CD8-positive, alpha-beta memory T cell (primary cell): ENCODE measurements at regions not wholly inside any gene's neighbourhood (a gene's known extent, or its start where the extent isn't known, plus 50 kb on each side); places are given as distances from the start of the nearest gene placed in this dataset.

ENCODE experiments used
- CTCF ChIA-PET: fragments of 350-600 bp; sonication (Branson Sonifier 250); formaldehyde crosslinking; loops from one replicate; lab custom pipeline; 2021; ENCODE audit warnings: antibody characterized with exemption; lab: Charles Lee
- POLR2A ChIA-PET: fragments of 350-600 bp; sonication (Branson Sonifier 250); formaldehyde crosslinking; loops from one replicate; lab custom pipeline; 2021; ENCODE audit warnings: antibody characterized with exemption; lab: Charles Lee
- DNase-seq, 5 donors: peaks; one replicate each; pipeline versions ENCODE4 v3.0.0 to v3.0.0-alpha.2; 2020 to 2022; ENCODE audit warnings: mixed read lengths in 1 of 5
- H3K27ac ChIP-seq: one replicate; pipeline ENCODE4 v1.7.0; 2013; ENCODE audit warnings: low read depth, mild to moderate bottlenecking, low read length, moderate library complexity
- H3K27me3 ChIP-seq: 2 replicates; pipeline ENCODE4 v1.7.0; 2013; ENCODE audit warnings: low read length, mild to moderate bottlenecking; ENCODE audit not compliant: insufficient read depth, poor library complexity, severe bottlenecking
- H3K36me3 ChIP-seq: 2 replicates; pipeline ENCODE4 v1.7.0; 2013; ENCODE audit warnings: mild to moderate bottlenecking, low read length, moderate library complexity; ENCODE audit not compliant: insufficient read depth
- H3K4me1 ChIP-seq: 2 replicates; pipeline ENCODE4 v1.7.0; 2013; ENCODE audit warnings: mild to moderate bottlenecking, low read length, moderate library complexity; ENCODE audit not compliant: insufficient read depth
- H3K4me3 ChIP-seq: 2 replicates; pipeline ENCODE4 v1.7.0; 2013; ENCODE audit warnings: mild to moderate bottlenecking, low read length
- H3K9me3 ChIP-seq: 2 replicates; pipeline ENCODE4 v1.7.0; 2013; ENCODE audit warnings: mild to moderate bottlenecking, low read length
- H3K27ac Mint-ChIP-seq, 8 donors: one replicate each; pipeline ENCODE4 v1.8.0; 2020 to 2021; ENCODE audit warnings: mixed read lengths in 8 of 8, mild to moderate bottlenecking in 6 of 8, inconsistent platforms in 3 of 8, moderate library complexity in 3 of 8
- H3K27me3 Mint-ChIP-seq, 2 donors: one replicate each; pipeline ENCODE4 v1.8.0; 2020 to 2021; ENCODE audit warnings: mixed read lengths in 2 of 2, mild to moderate bottlenecking in 1 of 2, moderate library complexity in 1 of 2
- H3K36me3 Mint-ChIP-seq, 3 donors: one replicate each; pipeline ENCODE4 v1.8.0; 2020 to 2021; ENCODE audit warnings: mixed read lengths in 3 of 3, inconsistent platforms in 1 of 3, mild to moderate bottlenecking in 1 of 3
- H3K4me1 Mint-ChIP-seq, 3 donors: one replicate each; pipeline ENCODE4 v1.8.0; 2020 to 2021; ENCODE audit warnings: mixed read lengths in 3 of 3, inconsistent platforms in 1 of 3, mild to moderate bottlenecking in 1 of 3
- H3K4me3 Mint-ChIP-seq, 7 donors: one replicate each; pipeline ENCODE4 v1.8.0; 2020 to 2021; ENCODE audit warnings: mixed read lengths in 7 of 7, mild to moderate bottlenecking in 6 of 7, moderate library complexity in 4 of 7, inconsistent platforms in 2 of 7
- H3K9me3 Mint-ChIP-seq, 5 donors: one replicate each; pipeline ENCODE4 v1.8.0; 2020 to 2022; ENCODE audit warnings: mixed read lengths in 5 of 5, mild to moderate bottlenecking in 3 of 5, moderate library complexity in 2 of 5, inconsistent platforms in 1 of 5

DNA sequence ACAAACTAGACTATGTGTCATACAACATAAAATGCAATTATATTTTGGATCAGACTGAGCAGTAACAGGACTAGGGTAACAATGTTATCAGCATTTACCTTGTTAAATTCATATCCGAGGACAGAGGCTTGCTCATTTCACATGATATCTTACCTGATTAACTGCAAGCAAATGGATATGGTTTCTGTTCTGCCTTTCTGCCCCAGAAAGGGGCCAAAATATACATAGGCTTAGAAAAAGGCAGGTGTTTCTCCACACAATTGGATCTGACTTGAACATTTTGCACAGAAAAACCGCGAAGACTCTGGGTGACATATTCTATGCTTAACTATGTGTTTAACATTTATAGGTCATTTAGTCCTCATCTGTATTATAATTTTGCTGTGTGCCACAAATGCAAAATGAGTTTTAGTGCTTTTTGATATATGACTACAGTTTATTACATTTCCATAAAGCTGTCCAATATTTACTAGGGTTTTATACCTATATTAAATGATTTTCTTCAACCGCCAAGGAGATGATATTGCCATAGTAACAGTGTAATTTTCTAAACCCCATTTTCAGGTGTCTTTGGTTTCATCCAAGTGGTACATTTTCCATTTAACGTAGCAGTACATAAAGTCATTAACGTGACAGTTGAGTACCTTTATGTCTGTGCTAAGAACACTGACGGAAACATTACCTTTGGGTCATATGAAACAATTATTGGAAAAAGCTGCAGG lies 249.3 kb upstream of the KRR1 start:
- H3K27me3 ChIP-seq = no peaks in the 10 kb centered on the region
- Mint-ChIP-seq H3K4me3 (no peak overlapping the region), H3K4me1 (peaks cover 0 to 3% (median 0%) of the 10 kb centered on the region in 3 donors), H3K27ac (no peak overlapping the region), H3K9me3 (no peaks in the 10 kb centered on the region), H3K27me3 (peaks cover 0 to 1% of the 10 kb centered on the region in 2 donors), H3K36me3 (no peaks in the 10 kb centered on the region)
- ChIA-PET POLR2A (no interaction called here), CTCF (no interaction called here)
- H3K9me3 ChIP-seq = no peaks in the 10 kb centered on the region
- no peak overlapping the region for H3K4me3 ChIP-seq
- no peak overlapping the region for H3K27ac ChIP-seq
- no peaks in the 10 kb centered on the region for H3K36me3 ChIP-seq
- no peak for DNase-seq
- H3K4me1 ChIP-seq = no peaks in the 10 kb centered on the region

DNA sequence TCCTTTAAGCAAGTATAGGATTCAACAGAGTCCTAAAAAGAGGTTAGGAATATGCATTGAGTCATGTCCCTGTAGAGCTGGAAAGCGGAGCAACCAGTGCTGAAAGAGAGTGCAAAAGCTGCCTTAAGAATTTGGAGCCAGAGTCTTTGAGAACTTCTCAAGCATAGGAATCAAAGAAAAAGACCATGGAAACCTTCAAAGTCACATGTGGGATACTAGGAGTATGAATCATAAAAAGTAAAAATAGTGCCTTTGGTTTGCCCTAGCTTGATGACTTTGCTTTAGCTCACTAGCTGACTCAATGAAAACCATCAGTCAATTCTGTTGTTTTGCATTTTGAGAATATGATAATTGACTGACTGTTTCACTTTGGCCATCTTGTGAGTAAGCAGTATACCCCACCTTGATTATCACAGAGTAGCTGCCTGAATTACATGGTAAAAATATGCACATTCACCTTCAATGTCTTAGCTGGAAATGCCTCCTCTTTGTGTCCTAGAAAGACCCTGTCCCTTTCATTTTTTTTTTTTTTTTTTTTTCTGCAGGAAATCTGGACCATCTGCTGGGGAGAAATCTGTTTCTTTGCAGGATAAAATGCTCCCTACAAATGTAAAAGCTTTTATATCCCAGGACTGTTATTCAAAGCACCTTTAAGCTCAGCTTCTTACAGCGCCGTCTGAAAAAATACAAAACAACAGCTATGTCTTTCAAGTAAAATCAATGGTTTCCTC lies 248.6 kb upstream of the KRR1 start:
- H3K4me1 ChIP-seq = no peaks in the 10 kb centered on the region
- Mint-ChIP-seq H3K4me1 (peaks cover 4 to 8% (median 5%) of the 10 kb centered on the region in 3 donors), H3K9me3 (no peaks in the 10 kb centered on the region), H3K4me3 (no peak overlapping the region), H3K36me3 (no peaks in the 10 kb centered on the region), H3K27ac (no peak overlapping the region), H3K27me3 (peaks cover 0 to 1% of the 10 kb centered on the region in 2 donors)
- DNase-seq = no peak
- no peaks in the 10 kb centered on the region for H3K27me3 ChIP-seq
- POLR2A ChIA-PET = no interaction called here
- no peak overlapping the region for H3K27ac ChIP-seq
- H3K36me3 ChIP-seq = no peaks in the 10 kb centered on the region
- CTCF ChIA-PET = no interaction called here
- H3K4me3 ChIP-seq = no peak overlapping the region
- H3K9me3 ChIP-seq = no peaks in the 10 kb centered on the region

DNA sequence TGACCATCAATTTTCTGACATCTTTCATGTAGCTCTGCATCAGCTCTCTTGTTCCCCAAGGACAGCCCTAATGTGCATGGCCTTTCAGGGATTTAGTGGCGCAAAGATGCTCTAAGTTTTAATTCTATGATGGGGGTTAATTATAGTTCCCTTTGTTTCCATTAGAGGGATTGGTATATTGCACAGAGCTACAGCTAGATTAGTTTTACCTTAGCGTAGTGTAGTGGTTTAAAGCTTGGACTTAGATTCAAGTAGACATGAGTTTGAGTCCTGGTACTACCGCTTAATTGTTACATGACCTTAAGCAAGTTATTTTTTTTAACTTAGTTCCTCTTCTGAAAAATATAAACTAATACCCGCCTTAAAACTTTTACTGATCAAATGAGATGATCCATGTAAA lies 247.8 kb upstream of the KRR1 start:
- no peak for DNase-seq
- Mint-ChIP-seq H3K4me1 (peaks cover 11 to 16% (median 13%) of the 10 kb centered on the region in 3 donors), H3K27ac (peak overlapping the region in 1 of 8 donors; percentile 20), H3K4me3 (no peak overlapping the region), H3K36me3 (no peaks in the 10 kb centered on the region), H3K27me3 (peaks cover 0 to 1% of the 10 kb centered on the region in 2 donors), H3K9me3 (no peaks in the 10 kb centered on the region)
- H3K36me3 ChIP-seq = no peaks in the 10 kb centered on the region
- no peak overlapping the region for H3K4me3 ChIP-seq
- no peak overlapping the region for H3K27ac ChIP-seq
- CTCF ChIA-PET = no interaction called here
- POLR2A ChIA-PET = no interaction called here
- H3K9me3 ChIP-seq = no peaks in the 10 kb centered on the region
- H3K27me3 ChIP-seq = no peaks in the 10 kb centered on the region
- H3K4me1 ChIP-seq = no peaks in the 10 kb centered on the region

DNA sequence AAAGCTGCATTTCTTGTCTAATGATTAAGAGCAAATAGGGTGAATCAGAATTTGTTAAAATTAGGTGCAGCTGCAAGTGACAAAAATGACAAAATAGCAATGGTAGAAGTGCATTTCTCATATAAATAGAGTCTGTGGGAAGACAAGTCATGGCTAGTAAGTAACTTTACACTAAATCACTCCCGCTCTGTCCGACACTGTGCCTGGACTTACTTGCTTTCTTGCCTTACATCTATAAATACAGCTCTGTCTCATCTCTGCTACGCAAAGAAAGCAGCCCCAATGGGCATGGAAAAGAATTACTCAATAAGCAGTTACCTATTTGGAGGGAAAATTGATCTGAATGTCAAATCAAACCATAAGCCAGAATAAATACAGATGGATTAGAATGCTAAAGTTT lies 245.4 kb upstream of the KRR1 start:
- DNase-seq = no peak
- ChIA-PET CTCF (interaction anchor here (1.2 kb wide), 1 partner anchor 11 kb away, joined by 3 read pairs; no protein-coding TSS in a partner anchor), POLR2A (no interaction called here)
- Mint-ChIP-seq H3K27ac (no peak overlapping the region), H3K9me3 (no peaks in the 10 kb centered on the region), H3K4me3 (no peak overlapping the region), H3K36me3 (no peaks in the 10 kb centered on the region), H3K4me1 (peaks cover 15 to 18% (median 16%) of the 10 kb centered on the region in 3 donors), H3K27me3 (peaks cover 0 to 3% of the 10 kb centered on the region in 2 donors)
- H3K27me3 ChIP-seq = no peaks in the 10 kb centered on the region
- H3K9me3 ChIP-seq = no peaks in the 10 kb centered on the region
- H3K27ac ChIP-seq = no peak overlapping the region
- no peaks in the 10 kb centered on the region for H3K36me3 ChIP-seq
- H3K4me3 ChIP-seq = no peak overlapping the region
- no peaks in the 10 kb centered on the region for H3K4me1 ChIP-seq

DNA sequence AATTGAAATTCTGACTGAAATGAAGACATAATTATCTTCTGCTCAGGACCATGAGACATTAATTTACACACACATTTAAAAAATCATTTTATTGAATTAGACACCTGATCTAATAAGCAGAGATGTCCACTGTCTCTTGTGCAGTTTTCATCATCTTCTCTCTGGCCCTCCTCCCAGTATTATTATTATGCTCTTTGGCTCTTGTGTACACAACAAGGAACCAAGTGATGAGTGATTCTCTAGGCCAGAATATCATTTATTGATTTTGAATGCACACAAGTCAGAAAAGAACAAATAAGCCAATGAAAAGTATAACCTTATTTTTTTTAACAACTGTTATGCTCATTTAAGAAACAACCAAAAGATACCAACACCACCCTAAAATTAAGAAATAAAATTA lies 244.7 kb upstream of the KRR1 start:
- ChIA-PET CTCF (no interaction called here), POLR2A (no interaction called here)
- no peaks in the 10 kb centered on the region for H3K27me3 ChIP-seq
- no peaks in the 10 kb centered on the region for H3K9me3 ChIP-seq
- H3K36me3 Mint-ChIP-seq = no peaks in the 10 kb centered on the region
- no peaks in the 10 kb centered on the region for H3K4me1 ChIP-seq
- no peaks in the 10 kb centered on the region for H3K36me3 ChIP-seq
- no peaks in the 10 kb centered on the region for H3K9me3 Mint-ChIP-seq
- DNase-seq = no peak
- H3K4me1 Mint-ChIP-seq = peaks cover 15 to 18% (median 16%) of the 10 kb centered on the region in 3 donors
- no peak overlapping the region for H3K27ac ChIP-seq
- H3K27ac Mint-ChIP-seq = no peak overlapping the region
- no peak overlapping the region for H3K4me3 Mint-ChIP-seq
- peaks cover 0 to 4% of the 10 kb centered on the region in 2 donors for H3K27me3 Mint-ChIP-seq
- H3K4me3 ChIP-seq = no peak overlapping the region

DNA sequence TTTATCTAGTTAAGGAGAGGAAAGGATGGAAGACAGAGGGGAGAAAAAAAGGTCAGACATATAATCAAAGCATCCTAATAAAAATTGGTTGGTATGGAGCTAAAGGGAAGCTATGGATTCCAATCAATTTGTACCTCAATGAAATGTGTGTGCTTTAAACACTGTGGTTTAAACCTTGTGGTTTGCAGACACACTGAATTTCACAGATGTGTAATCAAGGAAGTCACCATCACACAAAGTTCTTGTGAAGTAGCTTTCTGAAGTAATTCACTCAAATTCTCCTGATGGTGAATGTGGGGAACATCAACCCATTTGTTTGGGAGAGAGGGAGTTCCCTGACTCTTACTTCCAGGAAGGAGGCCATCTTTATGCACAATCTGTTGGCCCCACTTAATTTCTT lies 243.3 kb upstream of the KRR1 start:
- Mint-ChIP-seq H3K4me1 (peaks cover 15 to 18% (median 16%) of the 10 kb centered on the region in 3 donors), H3K36me3 (no peaks in the 10 kb centered on the region), H3K4me3 (no peak overlapping the region), H3K27me3 (peaks cover 0 to 4% of the 10 kb centered on the region in 2 donors), H3K9me3 (peaks cover 0 to 2% (median 0%) of the 10 kb centered on the region in 5 donors), H3K27ac (peak overlapping the region in 4 of 8 donors; percentile 9 to 35 (median 20))
- H3K9me3 ChIP-seq = no peaks in the 10 kb centered on the region
- H3K27me3 ChIP-seq = no peaks in the 10 kb centered on the region
- H3K4me1 ChIP-seq = no peaks in the 10 kb centered on the region
- no peak overlapping the region for H3K27ac ChIP-seq
- POLR2A ChIA-PET = no interaction called here
- no peak for DNase-seq
- CTCF ChIA-PET = interaction anchor here (0.6 to 1.3 kb wide), 3 partner anchors 11 to 381 kb away, joined by 3 to 4 read pairs (median 3); no protein-coding TSS in a partner anchor
- H3K36me3 ChIP-seq = no peaks in the 10 kb centered on the region
- H3K4me3 ChIP-seq = no peak overlapping the region

DNA sequence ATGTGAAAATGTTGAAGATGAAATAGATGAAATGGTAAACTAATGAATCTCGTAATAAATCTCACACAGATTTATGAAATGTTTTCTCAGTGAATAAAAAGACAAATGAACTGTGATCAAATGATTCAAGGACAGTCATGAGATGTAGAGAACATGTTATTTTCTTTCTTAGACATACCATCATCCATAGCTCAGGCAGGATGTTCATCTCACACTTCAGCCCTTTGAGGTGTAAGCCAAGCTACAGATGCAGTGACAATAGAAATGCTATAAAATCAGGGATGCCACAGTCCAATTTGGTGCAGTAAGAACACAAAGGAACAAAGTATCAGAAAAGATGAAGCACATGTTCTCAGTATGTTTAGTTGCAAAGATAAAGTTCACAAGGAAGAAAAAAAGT lies 242.7 kb upstream of the KRR1 start:
- ChIA-PET POLR2A (no interaction called here), CTCF (interaction anchor here (0.6 to 1.3 kb wide), 2 partner anchors 10 to 15 kb away, joined by 3 to 4 read pairs; no protein-coding TSS in a partner anchor)
- H3K27me3 ChIP-seq = no peaks in the 10 kb centered on the region
- H3K9me3 ChIP-seq = no peaks in the 10 kb centered on the region
- peaks cover 0 to 3% of the 10 kb centered on the region in 2 donors for H3K27me3 Mint-ChIP-seq
- no peak for DNase-seq
- peaks cover 15 to 18% (median 16%) of the 10 kb centered on the region in 3 donors for H3K4me1 Mint-ChIP-seq
- peaks cover 0 to 2% (median 0%) of the 10 kb centered on the region in 5 donors for H3K9me3 Mint-ChIP-seq
- H3K4me3 ChIP-seq = no peak overlapping the region
- H3K4me1 ChIP-seq = no peaks in the 10 kb centered on the region
- no peaks in the 10 kb centered on the region for H3K36me3 ChIP-seq
- H3K27ac Mint-ChIP-seq = peak overlapping the region in 2 of 8 donors; percentile 35 to 54
- no peak overlapping the region for H3K27ac ChIP-seq
- no peak overlapping the region for H3K4me3 Mint-ChIP-seq
- no peaks in the 10 kb centered on the region for H3K36me3 Mint-ChIP-seq
